Osteoblast (primary cell): ENCODE measurements at regions not wholly inside any gene's neighbourhood (a gene's known extent, or its start where the extent isn't known, plus 50 kb on each side); places are given as distances from the start of the nearest gene placed in this dataset.

Experiments used
- DNase-seq: peaks from one replicate; pipeline ENCODE4 v3.0.0; 2011; ENCODE audit warnings: low spot score, mixed read lengths; ENCODE audit not compliant: insufficient read length; ENCODE audit errors: missing footprints
- H2AFZ ChIP-seq: 2 replicates; pipeline ENCODE4 v1.6.0; 2011; ENCODE audit warnings: mild to moderate bottlenecking, low read length
- H3K27ac ChIP-seq: 2 replicates; pipeline ENCODE4 v1.5.1; 2011; ENCODE audit warnings: mild to moderate bottlenecking, low read depth, low read length, moderate library complexity
- H3K27me3 ChIP-seq: 2 replicates; pipeline ENCODE4 v1.6.0; 2012; ENCODE audit warnings: mild to moderate bottlenecking, control low read depth, inconsistent platforms, low read length, moderate library complexity; ENCODE audit not compliant: insufficient read depth
- H3K36me3 ChIP-seq: 2 replicates; pipeline ENCODE4 v1.5.1; 2011; ENCODE audit warnings: mild to moderate bottlenecking, low read length, control low read depth, moderate library complexity; ENCODE audit not compliant: insufficient read depth
- H3K4me1 ChIP-seq: 2 replicates; pipeline ENCODE4 v1.5.1; 2011; ENCODE audit warnings: mild to moderate bottlenecking, low read length, control low read depth, moderate library complexity; ENCODE audit not compliant: insufficient read depth
- H3K4me2 ChIP-seq: 2 replicates; pipeline ENCODE4 v1.6.0; 2011; ENCODE audit warnings: mild to moderate bottlenecking, low read length; ENCODE audit not compliant: insufficient read depth
- H3K4me3 ChIP-seq: fragments of 200-600 bp; sonication (generic); 3 replicates; pipeline ENCODE4 v1.5.1; 2012; ENCODE audit warnings: mild to moderate bottlenecking, low read length, inconsistent platforms; ENCODE audit not compliant: insufficient read depth
- H3K79me2 ChIP-seq: 2 replicates; pipeline ENCODE4 v1.6.0; 2012; ENCODE audit warnings: mild to moderate bottlenecking, low read length, control low read depth, inconsistent platforms; ENCODE audit not compliant: insufficient read depth
- H3K9me3 ChIP-seq: 2 replicates; pipeline ENCODE4 v1.5.1; 2011; ENCODE audit warnings: low read depth, low read length, control low read depth
- H4K20me1 ChIP-seq: 2 replicates; pipeline ENCODE4 v1.6.0; 2012; ENCODE audit warnings: mild to moderate bottlenecking, low read length, control low read depth; ENCODE audit not compliant: insufficient read depth
- TF ChIP-seq, protein P1 (sequence below): IDR thresholded peaks from 2 replicates; pipeline ENCODE4 v1.5.1; 2011; ENCODE audit warnings: mild to moderate bottlenecking, low read depth, low read length, moderate library complexity; ENCODE audit errors: extremely low read depth

DNA sequence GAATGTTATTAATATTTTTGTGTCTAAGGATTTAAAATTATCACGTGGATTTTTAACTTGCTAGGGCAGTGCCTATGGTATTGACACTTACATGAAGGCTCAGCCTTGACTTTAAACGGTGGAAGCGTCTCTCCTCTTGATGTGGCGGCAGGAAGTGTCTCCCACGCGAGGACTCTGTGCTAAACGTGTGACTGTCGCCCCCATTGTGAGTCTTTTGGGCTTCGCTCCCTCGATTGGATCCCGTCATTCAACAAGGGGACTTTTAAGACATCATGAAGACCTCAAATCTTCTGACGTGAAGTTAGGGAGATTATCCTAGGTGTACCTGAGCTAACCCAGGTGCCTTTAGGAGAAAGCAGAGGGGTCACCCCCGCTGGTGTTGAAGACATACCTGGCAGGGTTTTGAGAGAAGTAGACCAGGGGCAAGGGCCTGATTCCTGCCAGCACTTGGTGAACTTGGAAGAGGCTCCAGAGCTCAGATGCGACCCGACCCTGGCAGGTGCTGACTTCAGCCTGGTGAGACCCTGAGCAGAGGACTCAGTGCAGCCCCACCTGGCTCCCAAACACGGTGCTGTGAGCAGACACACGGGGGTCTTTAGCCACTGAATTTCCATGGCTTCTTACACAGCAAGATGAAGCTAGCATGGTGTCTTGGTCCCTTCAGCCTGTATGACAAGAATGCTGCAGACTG lies 55.7 kb upstream of the IRX4 start:
- Histone ChIP-seq H3K4me3 (no peak overlapping the region), H4K20me1 (no peaks in the 10 kb centered on the region), H3K79me2 (no peaks in the 10 kb centered on the region), H3K27ac (no peak overlapping the region), H3K27me3 (no peaks in the 10 kb centered on the region), H2AFZ (no peak overlapping the region), H3K36me3 (no peaks in the 10 kb centered on the region), H3K9me3 (peaks cover 3% of the 10 kb centered on the region), H3K4me2 (no peak overlapping the region), H3K4me1 (no peaks in the 10 kb centered on the region)
- TF ChIP-seq, protein P1, sequence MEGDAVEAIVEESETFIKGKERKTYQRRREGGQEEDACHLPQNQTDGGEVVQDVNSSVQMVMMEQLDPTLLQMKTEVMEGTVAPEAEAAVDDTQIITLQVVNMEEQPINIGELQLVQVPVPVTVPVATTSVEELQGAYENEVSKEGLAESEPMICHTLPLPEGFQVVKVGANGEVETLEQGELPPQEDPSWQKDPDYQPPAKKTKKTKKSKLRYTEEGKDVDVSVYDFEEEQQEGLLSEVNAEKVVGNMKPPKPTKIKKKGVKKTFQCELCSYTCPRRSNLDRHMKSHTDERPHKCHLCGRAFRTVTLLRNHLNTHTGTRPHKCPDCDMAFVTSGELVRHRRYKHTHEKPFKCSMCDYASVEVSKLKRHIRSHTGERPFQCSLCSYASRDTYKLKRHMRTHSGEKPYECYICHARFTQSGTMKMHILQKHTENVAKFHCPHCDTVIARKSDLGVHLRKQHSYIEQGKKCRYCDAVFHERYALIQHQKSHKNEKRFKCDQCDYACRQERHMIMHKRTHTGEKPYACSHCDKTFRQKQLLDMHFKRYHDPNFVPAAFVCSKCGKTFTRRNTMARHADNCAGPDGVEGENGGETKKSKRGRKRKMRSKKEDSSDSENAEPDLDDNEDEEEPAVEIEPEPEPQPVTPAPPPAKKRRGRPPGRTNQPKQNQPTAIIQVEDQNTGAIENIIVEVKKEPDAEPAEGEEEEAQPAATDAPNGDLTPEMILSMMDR: no peak
- no peak for DNase-seq

DNA sequence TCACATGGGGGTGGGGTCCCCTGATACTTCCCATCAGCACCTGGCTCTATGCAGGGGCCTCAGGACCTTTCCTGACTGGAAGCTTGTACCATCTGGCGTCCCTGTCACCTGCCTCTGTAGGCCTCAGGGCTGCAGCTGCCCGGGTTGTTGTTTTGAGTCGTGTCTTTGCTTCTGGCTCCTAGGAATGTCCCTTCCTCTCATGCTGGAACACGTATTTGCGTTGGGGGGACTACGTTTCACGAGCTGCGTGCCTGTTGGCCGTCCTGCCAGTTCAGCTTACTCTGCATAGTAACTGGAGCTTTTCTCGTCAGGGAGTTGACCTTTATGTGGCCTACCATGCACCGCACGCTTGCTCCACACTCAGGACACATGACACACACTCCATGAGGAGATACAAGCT lies 54.9 kb upstream of the IRX4 start:
- Histone ChIP-seq H3K4me1 (no peaks in the 10 kb centered on the region), H3K4me3 (no peak overlapping the region), H3K27ac (no peak overlapping the region), H3K9me3 (peaks cover 3% of the 10 kb centered on the region), H3K36me3 (no peaks in the 10 kb centered on the region), H2AFZ (no peak overlapping the region), H4K20me1 (no peaks in the 10 kb centered on the region), H3K27me3 (no peaks in the 10 kb centered on the region), H3K4me2 (no peak overlapping the region), H3K79me2 (no peaks in the 10 kb centered on the region)
- TF ChIP-seq, protein P1: no peak
- no peak for DNase-seq

DNA sequence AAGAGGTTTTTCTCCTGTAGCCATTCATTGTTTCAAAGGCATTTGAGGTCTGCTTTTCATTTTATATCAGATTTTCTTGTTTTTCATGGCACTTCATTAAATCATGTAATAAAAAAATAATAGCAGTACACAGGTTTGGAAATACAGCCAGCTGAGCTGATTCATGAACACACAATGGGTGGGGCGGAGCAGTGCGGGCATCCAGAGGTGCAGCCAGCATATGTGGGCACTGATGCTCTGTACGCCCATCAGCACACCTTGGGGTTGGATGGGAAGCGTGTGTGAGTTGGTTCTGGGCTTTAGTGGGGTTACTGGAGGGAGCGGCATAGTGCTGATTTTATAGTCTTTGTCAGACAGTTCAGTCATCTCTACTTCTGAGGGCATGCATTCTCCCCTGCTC lies 54.2 kb upstream of the IRX4 start:
- H3K4me1 ChIP-seq: no peaks in the 10 kb centered on the region
- H3K4me2 ChIP-seq: no peak overlapping the region
- H3K9me3 ChIP-seq: no peaks in the 10 kb centered on the region
- H3K79me2 ChIP-seq: no peaks in the 10 kb centered on the region
- H2AFZ ChIP-seq: no peak overlapping the region
- no peaks in the 10 kb centered on the region for H3K36me3 ChIP-seq
- DNase-seq: no peak
- H3K4me3 ChIP-seq: no peak overlapping the region
- H3K27ac ChIP-seq: no peak overlapping the region
- H3K27me3 ChIP-seq: peaks cover 6% of the 10 kb centered on the region
- no peaks in the 10 kb centered on the region for H4K20me1 ChIP-seq
- TF ChIP-seq, protein P1: no peak

DNA sequence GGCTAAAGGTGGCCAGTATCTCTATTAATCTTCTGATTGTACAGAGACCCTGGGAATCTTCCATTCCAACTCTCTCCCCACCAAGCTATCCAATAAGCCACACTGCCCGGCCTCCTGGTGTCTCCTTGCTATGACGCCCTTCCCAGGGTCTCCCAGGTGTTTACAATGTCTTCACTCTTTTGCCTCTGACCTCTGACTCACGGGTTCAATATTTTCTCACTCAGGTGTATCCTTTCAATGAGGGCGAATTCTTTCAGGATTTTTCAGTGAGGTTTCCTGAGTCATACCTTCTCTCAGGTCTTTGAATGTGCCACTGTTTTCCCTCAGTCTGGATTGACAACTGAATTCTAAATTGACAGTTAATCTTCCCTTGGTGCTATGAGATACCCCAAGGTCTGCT lies 53.7 kb upstream of the IRX4 start:
- H3K27me3 ChIP-seq: peaks cover 9% of the 10 kb centered on the region
- DNase-seq: no peak
- TF ChIP-seq, protein P1: no peak
- no peak overlapping the region for H3K4me2 ChIP-seq
- H3K4me3 ChIP-seq: no peak overlapping the region
- H3K27ac ChIP-seq: no peak overlapping the region
- no peaks in the 10 kb centered on the region for H3K9me3 ChIP-seq
- H2AFZ ChIP-seq: no peak overlapping the region
- H4K20me1 ChIP-seq: no peaks in the 10 kb centered on the region
- no peaks in the 10 kb centered on the region for H3K79me2 ChIP-seq
- no peaks in the 10 kb centered on the region for H3K4me1 ChIP-seq
- H3K36me3 ChIP-seq: no peaks in the 10 kb centered on the region
